ENCODE measurements at regions not wholly inside any gene's neighbourhood (a gene's known extent, or its start where the extent isn't known, plus 50 kb on each side); places are given as distances from the start of the nearest gene placed in this dataset.

- DNase-seq = no peak
Observed at GRCh38 chr6:82679232-82679631, 315.6 kb downstream of the TPBG start.

DNA sequence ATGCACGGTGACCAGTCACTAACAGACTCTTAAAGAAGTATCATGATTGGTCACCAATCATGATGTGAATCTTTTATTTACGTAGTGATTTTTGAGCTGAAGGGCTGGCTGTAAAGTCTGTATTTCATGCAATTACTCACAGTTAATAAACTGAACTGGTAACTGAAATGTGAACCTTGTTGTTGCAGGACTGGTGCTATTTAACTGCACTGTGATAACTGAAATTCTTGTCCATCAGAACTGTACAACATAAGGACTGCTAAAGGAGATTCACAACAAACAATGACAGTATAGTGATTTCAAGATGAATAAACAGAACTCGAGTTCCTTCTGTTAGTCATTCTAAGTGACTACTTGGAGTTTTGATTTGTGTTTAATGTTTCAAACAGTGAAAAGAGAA lies 316.6 kb downstream of the TPBG start:
- DNase-seq = no peak

- DNase-seq = no peak
Observed at GRCh38 chr6:82681119-82681714, 317.6 kb downstream of the TPBG start.

DNA sequence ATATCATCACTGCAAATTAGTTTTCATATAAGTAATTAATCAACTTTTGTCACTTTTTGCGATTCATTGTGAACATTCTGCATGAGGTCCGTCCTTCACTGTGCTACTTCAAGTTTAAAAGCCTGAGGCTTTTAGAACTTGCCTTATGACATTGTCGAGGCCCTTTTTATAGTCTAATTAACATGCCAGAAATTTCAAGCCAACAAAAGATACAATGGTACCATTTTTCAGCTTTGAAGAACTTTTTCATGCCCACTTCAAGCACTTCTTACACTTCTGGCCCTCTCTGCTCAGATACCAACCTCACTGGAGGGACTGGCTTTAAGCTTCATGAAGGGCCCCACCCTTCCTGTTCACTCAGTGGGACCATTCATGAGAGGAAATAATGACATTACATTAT lies 323.1 kb downstream of the TPBG start:
- no peak for DNase-seq

- DNase-seq = no peak
Observed at GRCh38 chr6:82687855-82688254, 324.2 kb downstream of the TPBG start.

DNA sequence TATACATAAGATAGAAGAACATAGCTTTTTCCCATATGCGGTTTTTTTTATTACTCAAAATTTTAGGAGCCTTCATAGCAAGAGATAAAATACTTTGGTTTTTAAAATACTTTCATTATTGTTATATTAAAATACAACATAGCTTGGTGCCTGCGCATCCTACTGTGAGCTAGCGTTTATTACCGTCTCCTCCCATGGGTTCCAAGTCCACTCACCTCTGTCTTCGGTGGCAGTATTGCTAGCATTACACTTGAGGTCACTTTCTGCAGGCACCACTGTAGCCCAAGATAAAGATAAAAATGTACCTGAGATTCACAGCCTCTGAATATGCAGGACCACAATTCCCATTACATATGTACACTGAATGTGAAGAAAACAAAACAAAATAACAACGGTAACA lies 326.7 kb downstream of the TPBG start:
- DNase-seq = no peak

GRCh38 chr6:82691997-82692396 lies 328.4 kb downstream of the TPBG start:
- no peak for DNase-seq

- DNase-seq = no peak
Observed at GRCh38 chr6:82693094-82693493, 329.5 kb downstream of the TPBG start.

- no peak for DNase-seq
Observed at GRCh38 chr6:82701341-82701740, 337.7 kb downstream of the TPBG start.

GRCh38 chr6:82702574-82702973 lies 339.0 kb downstream of the TPBG start:
- no peak for DNase-seq

DNA sequence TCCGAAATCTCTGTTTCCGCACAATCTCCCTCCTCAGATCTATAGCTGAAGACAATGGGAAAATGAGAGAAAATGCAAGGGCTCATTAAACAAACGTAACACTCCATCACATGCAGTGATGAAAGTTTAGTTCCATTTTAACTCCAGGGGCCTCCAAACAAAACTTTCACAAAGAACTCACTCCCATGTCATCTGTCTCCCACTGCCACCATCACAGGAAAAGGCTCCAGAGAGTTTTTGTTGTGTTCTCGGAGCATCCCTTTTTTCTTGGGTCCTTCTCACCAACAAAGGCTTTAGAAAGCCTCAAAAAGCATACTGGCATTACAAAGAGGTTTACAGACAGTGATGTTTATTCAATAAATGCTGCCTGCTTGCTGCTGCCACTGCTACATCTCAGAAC lies 339.6 kb downstream of the TPBG start:
- no peak for DNase-seq

DNA sequence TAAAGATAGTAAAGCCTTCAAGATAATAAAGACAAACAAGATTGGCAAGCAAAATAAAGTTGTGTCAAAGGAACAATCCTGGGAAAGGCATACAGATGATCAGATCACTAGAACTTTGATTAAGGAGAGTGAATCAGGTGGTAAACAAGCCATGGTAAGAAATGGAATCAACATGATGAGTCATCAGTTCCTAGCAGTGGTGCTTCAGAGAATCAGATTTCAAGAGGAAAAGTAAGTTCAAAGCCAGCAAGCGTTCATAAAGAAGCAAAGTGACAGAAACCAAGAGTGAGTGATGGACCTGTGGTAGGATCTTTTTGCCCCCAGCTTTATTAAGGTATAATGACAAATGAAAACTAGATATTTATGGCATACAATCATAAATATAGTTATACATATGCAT lies 340.4 kb downstream of the TPBG start:
- no peak for DNase-seq

GRCh38 chr6:82705579-82705978 lies 342.0 kb downstream of the TPBG start:
- no peak for DNase-seq

- no peak for DNase-seq
Observed at GRCh38 chr6:82711105-82711827, 347.6 kb downstream of the TPBG start.

DNA sequence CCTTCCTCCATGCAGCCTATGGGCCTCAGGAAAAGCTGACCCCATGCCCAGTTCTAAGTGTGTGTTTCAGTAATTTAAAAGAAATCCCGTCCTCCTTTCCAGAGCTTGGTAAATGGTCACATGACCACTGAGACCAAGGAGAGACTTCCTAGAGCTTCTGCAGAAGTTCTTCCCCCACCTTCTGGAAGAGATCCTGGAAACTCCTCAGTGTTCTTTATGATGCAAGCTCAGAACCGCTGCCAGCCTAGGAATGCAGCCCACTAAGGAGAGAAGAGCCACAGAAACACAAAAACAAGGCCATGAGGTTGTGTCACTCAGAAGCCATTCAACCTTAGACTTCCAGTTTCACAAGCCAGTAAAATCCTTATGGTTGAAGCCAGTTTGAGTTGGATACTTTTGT lies 348.4 kb downstream of the TPBG start:
- no peak for DNase-seq

DNA sequence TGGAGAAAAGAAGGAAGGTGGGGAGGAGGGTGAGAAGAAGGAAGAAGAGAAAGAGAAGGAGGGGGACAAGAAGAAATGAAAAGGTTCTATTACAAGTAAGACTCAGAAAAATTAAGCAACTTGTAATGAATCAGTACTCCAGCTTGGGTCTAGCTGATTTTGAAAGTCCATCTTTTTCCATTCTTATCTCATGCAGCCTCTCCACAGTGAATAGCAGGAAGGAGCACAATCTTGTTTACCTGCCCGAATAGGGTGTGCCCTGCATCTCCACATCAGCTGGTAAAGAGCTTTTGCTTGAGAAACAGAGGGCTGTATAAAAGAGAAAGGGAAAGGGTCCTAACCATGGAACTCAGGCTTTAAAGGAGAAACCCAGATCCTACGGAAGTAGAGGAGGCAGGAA lies 348.8 kb downstream of the TPBG start:
- DNase-seq = no peak

DNA sequence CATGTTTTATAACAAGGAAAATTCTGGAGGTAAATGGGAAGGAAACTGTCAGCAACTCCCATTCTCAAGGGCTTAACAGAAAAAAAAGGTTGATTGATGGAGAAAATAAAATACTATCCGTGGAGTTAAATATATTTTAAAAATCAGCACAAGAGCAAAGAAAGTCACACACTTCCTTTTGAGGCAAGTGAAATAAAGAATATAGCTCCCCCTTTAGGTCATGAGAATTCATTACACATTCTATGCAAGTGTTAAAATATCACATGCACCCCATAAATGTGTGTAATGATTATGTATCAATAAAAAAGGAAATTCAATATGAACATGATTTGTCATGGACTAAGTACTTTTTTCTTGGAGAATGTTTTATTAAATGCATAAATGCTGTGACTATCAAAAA lies 349.2 kb downstream of the TPBG start:
- DNase-seq = no peak

GRCh38 chr6:82720992-82721391 lies 344.6 kb downstream of the UBE3D start:
- no peak for DNase-seq

DNA sequence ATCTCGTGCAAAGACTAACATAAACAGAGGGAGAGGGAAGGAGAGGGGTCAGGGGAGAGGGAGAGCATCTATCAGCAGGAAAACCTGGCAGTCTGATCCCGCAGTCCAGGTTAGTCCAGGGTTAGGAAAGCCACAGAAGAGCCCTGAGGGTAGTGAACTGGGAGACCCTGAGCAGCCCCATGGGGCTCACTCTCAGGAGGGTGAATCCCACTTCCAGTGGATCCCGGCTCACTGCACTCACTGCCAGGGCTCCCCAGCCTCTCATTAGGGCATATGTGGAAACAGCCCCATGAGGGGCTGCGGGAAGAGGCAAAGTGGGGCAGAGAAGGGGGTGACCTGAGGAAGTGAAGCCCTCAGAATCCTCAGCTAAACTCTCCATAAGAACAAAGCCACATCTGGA lies 329.9 kb downstream of the UBE3D start:
- DNase-seq = no peak

- no peak for DNase-seq
Observed at GRCh38 chr6:82737965-82738364, 327.7 kb downstream of the UBE3D start.

DNA sequence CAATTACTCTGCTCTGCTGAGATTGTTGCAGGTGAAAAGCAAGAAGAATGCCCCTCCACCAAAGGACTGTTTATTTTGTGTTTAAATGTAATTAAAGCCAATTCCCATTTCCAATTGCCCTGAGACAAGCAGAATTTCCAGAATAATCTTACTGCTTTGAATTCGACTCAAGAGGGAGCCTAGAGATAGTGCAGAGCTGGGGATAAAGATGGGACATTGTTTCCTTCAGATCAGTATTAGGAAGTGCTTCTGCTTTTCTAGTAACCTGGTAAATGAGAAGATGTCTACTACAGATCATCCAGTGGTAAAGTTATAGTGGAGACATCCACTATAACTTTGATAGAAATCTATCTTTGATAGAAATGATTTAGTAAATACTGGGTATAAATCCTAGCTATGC lies 326.9 kb downstream of the UBE3D start:
- no peak for DNase-seq

DNA sequence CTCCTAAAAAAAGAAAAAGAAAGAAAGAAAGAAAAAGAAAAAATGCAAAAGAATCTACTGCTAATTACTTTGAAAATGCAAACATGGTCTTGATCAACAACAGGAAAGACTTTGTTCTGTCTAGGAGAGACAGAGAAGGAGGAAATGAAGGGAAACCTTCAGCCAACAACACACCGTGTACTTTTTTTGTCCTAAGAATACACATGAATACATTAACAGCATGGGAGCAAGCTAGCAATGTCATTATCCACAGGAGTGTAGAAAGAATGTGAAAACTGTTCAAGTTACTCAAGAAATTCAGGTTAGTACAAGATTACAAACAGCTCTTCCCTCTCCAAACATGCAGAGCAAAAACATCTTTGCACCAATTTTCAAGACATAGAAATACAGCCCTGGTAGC lies 326.3 kb downstream of the UBE3D start:
- DNase-seq = no peak

DNA sequence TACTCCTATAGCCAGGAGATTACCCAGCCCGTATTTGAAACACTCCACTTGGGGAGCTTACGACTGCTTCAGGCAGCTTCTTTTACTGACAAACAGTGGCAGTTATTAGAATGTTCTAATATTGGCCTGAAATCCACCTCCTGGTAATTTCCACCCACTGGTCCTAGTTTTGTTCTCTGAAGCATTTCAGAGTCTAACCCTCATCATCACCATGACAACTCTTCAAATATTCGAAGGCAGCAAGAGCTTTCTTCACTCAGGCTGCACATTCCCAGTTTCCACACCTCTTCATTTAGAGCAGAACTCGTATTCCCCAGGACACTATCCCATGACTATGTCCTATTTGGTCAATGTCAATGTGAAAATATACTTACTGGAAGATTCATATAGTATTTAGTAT lies 325.6 kb downstream of the UBE3D start:
- no peak for DNase-seq

- DNase-seq = no peak
Observed at GRCh38 chr6:82741325-82741995, 324.2 kb downstream of the UBE3D start.

GRCh38 chr6:82741996-82742385 lies 323.6 kb downstream of the UBE3D start:
- no peak for DNase-seq

All from activated CD4-positive, alpha-beta T cell treated with anti-CD3 and anti-CD28 coated beads, Interleukin-2, Interleukin-6, amounts not matched to agents 100 ng/mL and 50 ng/mL, durations not matched to agents 16 hours and 8 hours (primary cell).